Ishikawa (cell line): ENCODE measurements at regions not wholly inside any gene's neighbourhood (a gene's known extent, or its start where the extent isn't known, plus 50 kb on each side); places are given as distances from the start of the nearest gene placed in this dataset.

ENCODE experiments used
- CEBPB ChIP-seq: IDR thresholded peaks from 2 replicates; pipeline ENCODE4 v1.6.1; 2012
- CREB1 ChIP-seq: IDR thresholded peaks from 2 replicates; pipeline ENCODE4 v1.6.1; 2012; ENCODE audit warnings: low read depth
- EGR1 ChIP-seq: IDR thresholded peaks from 2 replicates; pipeline ENCODE4 v1.6.1; 2012
- EP300 ChIP-seq: IDR thresholded peaks from 2 replicates; pipeline ENCODE4 v1.6.1; 2012; ENCODE audit warnings: borderline replicate concordance
- MAX ChIP-seq: IDR thresholded peaks from 2 replicates; pipeline ENCODE4 v1.6.1; 2012
- NFIC ChIP-seq: IDR thresholded peaks from 2 replicates; pipeline ENCODE4 v1.6.1; 2012
- RAD21 ChIP-seq: IDR thresholded peaks from 2 replicates; pipeline ENCODE4 v1.6.1; 2012; ENCODE audit warnings: low read depth
- REST ChIP-seq: IDR thresholded peaks from 2 replicates; pipeline ENCODE4 v1.6.1; 2012; ENCODE audit warnings: low read depth, mild to moderate bottlenecking
- TCF12 ChIP-seq: IDR thresholded peaks from 2 replicates; pipeline ENCODE4 v1.6.1; 2012; ENCODE audit warnings: low read depth
- TEAD4 ChIP-seq: IDR thresholded peaks from 2 replicates; pipeline ENCODE4 v1.6.1; 2012
- USF1 ChIP-seq: IDR thresholded peaks from 2 replicates; pipeline ENCODE4 v1.6.1; 2012
- ZBTB7A ChIP-seq: IDR thresholded peaks from 2 replicates; pipeline ENCODE4 v1.6.1; 2012; ENCODE audit warnings: low read depth

GRCh38 chr6:14707971-14708465 is 537.9 kb upstream of the JARID2 start:
- TF ChIP-seq RAD21 (no peak), EGR1 (no peak), NFIC (no peak), CREB1 (no peak), ZBTB7A (no peak), TCF12 (no peak), MAX (no peak), USF1 (no peak), REST (no peak), EP300 (no peak), TEAD4 (no peak), CEBPB (no peak)
